ENCODE measurements at regions not wholly inside any gene's neighbourhood (a gene's known extent, or its start where the extent isn't known, plus 50 kb on each side); places are given as distances from the start of the nearest gene placed in this dataset.

DNA sequence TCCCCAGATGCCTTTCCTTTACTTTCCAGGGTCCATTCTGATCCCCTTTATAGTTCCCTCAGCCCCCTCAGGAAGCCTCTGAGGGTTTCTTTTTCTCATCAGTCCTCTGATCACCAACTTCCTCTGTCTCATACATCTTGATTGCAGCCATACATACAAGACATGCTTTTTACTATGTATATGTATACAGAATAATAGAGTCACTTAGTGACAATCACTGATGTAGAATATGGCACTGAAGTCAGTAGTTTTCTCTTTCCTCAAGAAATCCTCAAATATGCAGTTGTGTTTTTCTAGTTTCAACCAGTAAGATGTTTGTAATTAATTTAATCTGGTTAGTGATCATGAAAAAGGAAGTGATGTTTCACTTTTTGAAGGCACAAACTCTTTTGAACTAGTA is 364.1 kb downstream of the MAN2A1 start:
- no peak for DNase-seq
- TF ChIP-seq, protein P1, sequence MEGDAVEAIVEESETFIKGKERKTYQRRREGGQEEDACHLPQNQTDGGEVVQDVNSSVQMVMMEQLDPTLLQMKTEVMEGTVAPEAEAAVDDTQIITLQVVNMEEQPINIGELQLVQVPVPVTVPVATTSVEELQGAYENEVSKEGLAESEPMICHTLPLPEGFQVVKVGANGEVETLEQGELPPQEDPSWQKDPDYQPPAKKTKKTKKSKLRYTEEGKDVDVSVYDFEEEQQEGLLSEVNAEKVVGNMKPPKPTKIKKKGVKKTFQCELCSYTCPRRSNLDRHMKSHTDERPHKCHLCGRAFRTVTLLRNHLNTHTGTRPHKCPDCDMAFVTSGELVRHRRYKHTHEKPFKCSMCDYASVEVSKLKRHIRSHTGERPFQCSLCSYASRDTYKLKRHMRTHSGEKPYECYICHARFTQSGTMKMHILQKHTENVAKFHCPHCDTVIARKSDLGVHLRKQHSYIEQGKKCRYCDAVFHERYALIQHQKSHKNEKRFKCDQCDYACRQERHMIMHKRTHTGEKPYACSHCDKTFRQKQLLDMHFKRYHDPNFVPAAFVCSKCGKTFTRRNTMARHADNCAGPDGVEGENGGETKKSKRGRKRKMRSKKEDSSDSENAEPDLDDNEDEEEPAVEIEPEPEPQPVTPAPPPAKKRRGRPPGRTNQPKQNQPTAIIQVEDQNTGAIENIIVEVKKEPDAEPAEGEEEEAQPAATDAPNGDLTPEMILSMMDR (IDR thresholded peaks at IDR 0.05; ENCODE audit: low read depth, low read length) = no peak
- Histone ChIP-seq H3K36me3 (no peaks in the 10 kb centered on the region; the same call in none of the 2 replicates), H3K4me3 (ENCODE audit: low read depth, low read length) (no peak overlapping the region), H3K27me3 (ENCODE audit: insufficient read depth, low read depth, severe bottlenecking) (no peaks in the 10 kb centered on the region), H3K9me3 (ENCODE audit: severe bottlenecking) (no peaks in the 10 kb centered on the region), H3K27ac (no peak overlapping the region)

DNA sequence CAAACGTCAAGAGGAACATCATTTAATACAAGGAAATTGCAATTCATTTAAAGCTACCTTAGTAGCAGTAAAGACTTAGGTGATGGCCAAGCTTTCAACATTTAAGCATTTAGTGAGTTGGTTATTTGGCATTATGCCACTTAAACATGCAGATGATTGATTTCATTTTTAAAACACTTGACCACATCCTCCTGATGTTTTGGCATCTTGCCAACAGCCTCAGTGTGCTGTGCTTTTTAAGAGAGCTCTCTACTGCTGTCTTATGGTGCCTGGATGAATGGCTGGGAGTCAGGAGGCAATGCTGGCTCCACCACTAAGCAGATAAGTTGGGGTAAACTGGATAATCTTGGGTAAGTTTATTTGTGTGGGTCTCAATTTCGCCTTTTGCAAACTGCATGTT is 364.5 kb downstream of the MAN2A1 start:
- no peak overlapping the region for H3K27ac ChIP-seq
- no peak for DNase-seq

DNA sequence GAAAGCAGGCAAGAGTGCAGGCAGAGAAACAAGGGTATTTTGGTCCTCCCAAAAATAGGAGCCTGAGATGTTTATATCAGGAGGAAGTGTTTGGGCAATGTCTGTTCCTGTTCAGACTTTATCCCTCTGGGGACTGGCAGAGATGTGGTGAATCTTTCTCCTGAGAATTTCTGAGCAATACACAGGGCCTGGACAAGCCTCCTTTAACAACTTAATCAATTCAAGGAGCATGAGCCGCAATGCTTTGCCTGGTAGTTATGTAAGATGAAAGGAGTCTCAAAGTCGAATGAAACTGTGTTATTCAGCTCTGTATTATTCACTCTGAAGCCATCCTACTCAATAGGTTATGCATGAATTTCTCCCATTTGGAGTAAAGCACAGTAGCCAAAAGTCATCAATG is 365.6 kb downstream of the MAN2A1 start:
- TF ChIP-seq, protein P1 (IDR thresholded peaks at IDR 0.05; ENCODE audit: low read depth, low read length) = no peak
- Histone ChIP-seq H3K4me3 (ENCODE audit: low read depth, low read length) (no peak overlapping the region), H3K9me3 (ENCODE audit: severe bottlenecking) (no peaks in the 10 kb centered on the region), H3K27ac (no peak overlapping the region), H3K36me3 (peaks cover 3% of the 10 kb centered on the region), H3K27me3 (ENCODE audit: insufficient read depth, low read depth, severe bottlenecking) (no peaks in the 10 kb centered on the region)
- no peak for DNase-seq

More for the DNA sequence above, 364.5 kb downstream of the MAN2A1 start:
- no peaks in the 10 kb centered on the region for H3K9me3 ChIP-seq (ENCODE audit: severe bottlenecking)
- no peak overlapping the region for H3K4me3 ChIP-seq (ENCODE audit: low read depth, low read length)
- H3K36me3 ChIP-seq = no peaks in the 10 kb centered on the region; the same call in none of the 2 replicates
- TF ChIP-seq, protein P1 (IDR thresholded peaks at IDR 0.05; ENCODE audit: low read depth, low read length) = no peak
- H3K27me3 ChIP-seq (ENCODE audit: insufficient read depth, low read depth, severe bottlenecking) = no peaks in the 10 kb centered on the region

DNA sequence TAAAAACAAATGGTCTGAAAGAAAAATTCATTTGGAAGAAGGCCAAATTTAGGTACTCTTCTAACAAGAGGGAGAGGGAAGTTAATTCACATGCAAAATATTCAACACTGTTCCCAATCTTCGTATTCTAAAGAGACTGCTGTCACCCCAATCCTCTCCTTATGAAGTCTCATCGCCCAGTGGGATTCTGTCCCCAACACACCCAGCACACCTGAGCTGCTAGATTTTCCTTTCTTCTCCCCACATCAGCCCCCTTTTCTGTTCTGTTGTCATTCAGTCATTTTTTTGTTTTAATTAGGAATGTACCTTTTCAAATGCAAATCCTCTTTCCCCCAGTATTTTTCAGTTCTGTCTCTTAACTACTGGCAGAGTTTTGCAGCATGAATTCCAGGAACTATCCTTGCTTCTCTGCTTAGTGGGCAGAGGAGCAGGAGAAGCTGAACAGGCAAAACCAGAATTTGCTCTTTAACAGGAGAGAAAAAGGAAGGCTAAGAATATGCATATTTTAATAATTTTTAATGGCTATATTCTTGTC is 366.9 kb downstream of the MAN2A1 start:
- Histone ChIP-seq H3K4me3 (ENCODE audit: low read depth, low read length) (no peak overlapping the region), H3K36me3 (peaks cover 3% of the 10 kb centered on the region; the same call in 1 of the 2 replicates), H3K27ac (no peak overlapping the region), H3K27me3 (ENCODE audit: insufficient read depth, low read depth, severe bottlenecking) (no peaks in the 10 kb centered on the region), H3K9me3 (ENCODE audit: severe bottlenecking) (no peaks in the 10 kb centered on the region)
- no peak for DNase-seq
- TF ChIP-seq, protein P1 (IDR thresholded peaks at IDR 0.05; ENCODE audit: low read depth, low read length) = no peak

DNA sequence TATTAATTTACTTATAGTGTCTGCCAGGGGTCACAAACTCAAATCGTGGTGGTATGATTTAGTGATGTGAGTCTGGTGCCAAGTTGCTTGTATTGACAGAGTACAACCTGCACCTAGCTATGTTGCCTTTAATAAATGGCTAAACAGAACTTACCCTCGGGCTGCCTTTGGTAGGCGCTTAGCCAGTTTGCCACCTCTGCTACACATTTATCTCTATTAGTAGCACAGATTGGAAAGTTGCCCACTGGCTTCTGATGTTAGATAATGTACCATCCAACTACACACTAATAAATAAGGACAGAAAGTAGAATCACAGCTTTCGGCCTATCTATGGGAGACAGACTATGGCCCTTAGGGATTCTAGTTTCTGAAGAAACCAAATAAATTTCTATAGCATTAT is 368.4 kb downstream of the MAN2A1 start:
- TF ChIP-seq, protein P1 (IDR thresholded peaks at IDR 0.05; ENCODE audit: low read depth, low read length) = no peak
- Histone ChIP-seq H3K27me3 (ENCODE audit: insufficient read depth, low read depth, severe bottlenecking) (no peaks in the 10 kb centered on the region), H3K9me3 (ENCODE audit: severe bottlenecking) (no peaks in the 10 kb centered on the region), H3K4me3 (ENCODE audit: low read depth, low read length) (no peak overlapping the region), H3K36me3 (peaks cover 3% of the 10 kb centered on the region; the same call in 1 of the 2 replicates), H3K27ac (no peak overlapping the region)
- no peak for DNase-seq

DNA sequence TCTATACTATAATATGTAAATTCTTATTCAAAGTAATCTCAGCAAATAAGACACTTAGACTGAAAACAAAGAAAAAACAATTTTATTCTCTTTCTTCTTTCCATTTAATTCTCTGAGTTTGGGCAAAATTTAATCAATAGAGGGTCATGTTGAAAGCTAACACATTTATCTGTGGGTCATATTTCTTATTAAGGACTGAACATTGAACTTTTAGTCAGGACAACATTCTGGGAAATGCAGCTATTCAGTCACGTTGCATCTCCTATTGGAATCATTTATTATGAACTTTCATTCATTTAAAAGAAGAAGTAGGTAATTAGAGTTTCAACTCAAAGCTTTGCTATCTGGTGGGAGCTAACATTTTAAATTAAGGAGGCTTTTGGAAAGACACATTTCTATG is 372.5 kb downstream of the MAN2A1 start:
- H3K9me3 ChIP-seq (ENCODE audit: severe bottlenecking) = no peaks in the 10 kb centered on the region
- TF ChIP-seq, protein P1 (IDR thresholded peaks at IDR 0.05; ENCODE audit: low read depth, low read length) = no peak

More for the DNA sequence above, 372.5 kb downstream of the MAN2A1 start:
- Histone ChIP-seq H3K27me3 (ENCODE audit: insufficient read depth, low read depth, severe bottlenecking) (no peaks in the 10 kb centered on the region), H3K27ac (no peak overlapping the region), H3K36me3 (peaks cover 3% of the 10 kb centered on the region; the same call in 1 of the 2 replicates), H3K4me3 (ENCODE audit: low read depth, low read length) (no peak overlapping the region)
- DNase-seq = no peak
